IMR-90 (cell line): ENCODE measurements at regions not wholly inside any gene's neighbourhood (a gene's known extent, or its start where the extent isn't known, plus 50 kb on each side); places are given as distances from the start of the nearest gene placed in this dataset.

Source experiments
- ATAC-seq: fragments of 200-7000 bp; cut with Tn5 transposase; 2 replicates; pipeline ENCODE4 v1.9.1; 2020; ENCODE audit warnings: low read depth, mild to moderate bottlenecking, moderate library complexity
- BruUV-seq: library from RNA; stranded (reverse); fragments of 400-500 nt; replicated peaks from 2 replicates; lab custom pipeline; 2021; lab: Mats Ljungman, UMichigan
- CTCF ChIA-PET: fragments of 300-600 bp; formaldehyde crosslinking; extraction: SDS; loops from one replicate; lab custom pipeline; 2021; ENCODE audit warnings: antibody characterized with exemption; lab: Yijun Ruan, JAX
- POLR2A ChIA-PET: fragments of 300-600 bp; sonication (Branson Sonifier 250); formaldehyde crosslinking; loops from one replicate; lab custom pipeline; 2022; ENCODE audit warnings: antibody characterized with exemption; ENCODE audit not compliant: unreplicated experiment; lab: Charles Lee
- DNase-seq: peaks from one replicate; pipeline ENCODE4 v3.0.0; 2013
- H2AFZ ChIP-seq: replicated peaks from 2 replicates; pipeline ENCODE3; 2013; ENCODE audit warnings: low read length, mild to moderate bottlenecking; ENCODE audit not compliant: poor library complexity
- H2AK5ac ChIP-seq: 2 replicates; pipeline ENCODE4 v1.6.1; 2013; ENCODE audit warnings: low read depth, low read length, inconsistent platforms
- H2AK9ac ChIP-seq: replicated peaks from 2 replicates; pipeline ENCODE3; 2013; ENCODE audit warnings: mild to moderate bottlenecking, low read depth, low read length, moderate library complexity; ENCODE audit not compliant: poor library complexity
- H2BK120ac ChIP-seq: 2 replicates; pipeline ENCODE4 v1.6.1; 2013; ENCODE audit warnings: low read depth, low read length, inconsistent platforms
- H2BK15ac ChIP-seq: 3 replicates; pipeline ENCODE4 v1.6.1; 2013; ENCODE audit warnings: low read depth, low read length, inconsistent platforms
- H2BK20ac ChIP-seq: 2 replicates; pipeline ENCODE4 v1.6.1; 2013; ENCODE audit warnings: low read depth, mild to moderate bottlenecking, inconsistent platforms, low read length, moderate library complexity
- H2BK5ac ChIP-seq: 2 replicates; pipeline ENCODE4 v1.6.1; 2013; ENCODE audit warnings: mild to moderate bottlenecking, low read depth, low read length, inconsistent platforms; ENCODE audit not compliant: poor library complexity, severe bottlenecking
- H3K14ac ChIP-seq: replicated peaks from 2 replicates; pipeline ENCODE4 v1.6.1; 2013; ENCODE audit warnings: low read depth, low read length, inconsistent platforms
- H3K18ac ChIP-seq: 2 replicates; pipeline ENCODE4 v1.6.1; 2013; ENCODE audit warnings: low read depth, low read length, control low read depth
- H3K23ac ChIP-seq: 2 replicates; pipeline ENCODE4 v1.6.1; 2013; ENCODE audit warnings: low read depth, low read length, inconsistent platforms
- H3K27ac ChIP-seq: 2 replicates; pipeline ENCODE4 v1.5.1; 2013; ENCODE audit warnings: mild to moderate bottlenecking, control low read depth, low read length; ENCODE audit not compliant: insufficient read depth
- H3K27me3 ChIP-seq: 2 replicates; pipeline ENCODE4 v1.6.1; 2013; ENCODE audit warnings: low read length; ENCODE audit not compliant: control insufficient read depth, insufficient read depth
- H3K36me3 ChIP-seq: 2 replicates; pipeline ENCODE4 v1.6.1; 2013; ENCODE audit warnings: low read length, mixed read lengths; ENCODE audit not compliant: control insufficient read depth, insufficient read depth
- H3K4ac ChIP-seq: 2 replicates; pipeline ENCODE4 v1.6.1; 2013; ENCODE audit warnings: low read depth, low read length, inconsistent platforms
- H3K4me1 ChIP-seq: 2 replicates; pipeline ENCODE4 v1.6.1; 2013; ENCODE audit warnings: low read length, mixed read lengths; ENCODE audit not compliant: control insufficient read depth, insufficient read depth
- H3K4me2 ChIP-seq: 2 replicates; pipeline ENCODE4 v1.6.1; 2013; ENCODE audit warnings: low read depth, mild to moderate bottlenecking, control low read depth, low read length, moderate library complexity
- H3K4me3 ChIP-seq: 2 replicates; pipeline ENCODE4 v1.5.1; 2013; ENCODE audit warnings: low read depth, mild to moderate bottlenecking, control low read depth, low read length, moderate library complexity; ENCODE audit not compliant: insufficient read depth
- H3K56ac ChIP-seq: 2 replicates; pipeline ENCODE4 v1.6.1; 2013; ENCODE audit warnings: low read length, inconsistent platforms; ENCODE audit not compliant: insufficient read depth; ENCODE audit errors: extremely low read depth
- H3K79me1 ChIP-seq, 2 experiments: 2 replicates each; pipeline ENCODE4 v1.6.1; 2013; ENCODE audit warnings: low read length in 2 of 2, inconsistent platforms in 1 of 2, low read depth in 1 of 2
- H3K9ac ChIP-seq: 2 replicates; pipeline ENCODE4 v1.6.1; 2013; ENCODE audit warnings: low read depth, low read length, control low read depth
- H3K9me1 ChIP-seq: 2 replicates; pipeline ENCODE4 v1.6.1; 2013; ENCODE audit warnings: low read length, inconsistent platforms; ENCODE audit not compliant: insufficient read depth
- H3K9me3 ChIP-seq: 2 replicates; pipeline ENCODE4 v1.6.1; 2013; ENCODE audit warnings: low read length; ENCODE audit not compliant: control insufficient read depth, insufficient read depth
- H4K20me1 ChIP-seq: 2 replicates; pipeline ENCODE4 v1.6.1; 2013; ENCODE audit warnings: low read length, inconsistent platforms; ENCODE audit not compliant: insufficient read depth
- H4K5ac ChIP-seq: 2 replicates; pipeline ENCODE4 v1.6.1; 2013; ENCODE audit warnings: mild to moderate bottlenecking, low read depth, low read length, control low read depth
- H4K8ac ChIP-seq, 2 experiments: 2 replicates each; pipeline ENCODE4 v1.6.1; 2013; ENCODE audit warnings: low read depth in 2 of 2, low read length in 2 of 2, control low read depth in 1 of 2, inconsistent platforms in 1 of 2
- H4K91ac ChIP-seq: 2 replicates; pipeline ENCODE4 v1.6.1; 2013; ENCODE audit warnings: low read depth, low read length, inconsistent platforms; ENCODE audit not compliant: insufficient read depth
- BHLHE40 ChIP-seq: fragments of 150-350 bp; IDR thresholded peaks from 2 replicates; pipeline ENCODE4 v1.6.1; 2016; ENCODE audit warnings: mild to moderate bottlenecking, low read depth, low read length
- CHD1 ChIP-seq: IDR thresholded peaks from 2 replicates; pipeline ENCODE4 v1.6.1; 2012; ENCODE audit warnings: low read depth, low read length, improper control_type of control experiment
- CTCF ChIP-seq: conservative IDR thresholded peaks from 2 replicates; pipeline ENCODE4 v1.5.1; 2012; ENCODE audit warnings: mild to moderate bottlenecking, low read depth, low read length, improper control_type of control experiment
- FOS ChIP-seq: fragments of 150-350 bp; IDR thresholded peaks from 2 replicates; pipeline ENCODE4 v1.6.1; 2016; ENCODE audit warnings: low read depth, low read length
- MAFK ChIP-seq: IDR thresholded peaks from 2 replicates; pipeline ENCODE4 v1.6.1; 2012; ENCODE audit warnings: low read depth, low read length, improper control_type of control experiment
- MAZ ChIP-seq: IDR thresholded peaks from 2 replicates; pipeline ENCODE4 v1.6.1; 2012; ENCODE audit warnings: low read depth, mild to moderate bottlenecking, low read length, improper control_type of control experiment, moderate library complexity, borderline replicate concordance
- RCOR1 ChIP-seq: IDR thresholded peaks from 2 replicates; pipeline ENCODE4 v1.6.1; 2012; ENCODE audit warnings: mild to moderate bottlenecking, low read length, improper control_type of control experiment; ENCODE audit not compliant: insufficient replicate concordance
- RFX5 ChIP-seq: IDR thresholded peaks from 2 replicates; pipeline ENCODE4 v1.8.0; 2012; ENCODE audit warnings: low read depth, mild to moderate bottlenecking, low read length, moderate library complexity
- USF2 ChIP-seq: fragments of 150-350 bp; IDR thresholded peaks from 2 replicates; pipeline ENCODE4 v1.6.1; 2017; ENCODE audit warnings: mild to moderate bottlenecking, antibody characterized with exemption, low read length, low read depth
- WGBS, 2 experiments: methylation state at CpG; one replicate each; pipeline versions ENCODE4 v1.1.5 to v1.1.7; 2013; ENCODE audit warnings: missing lambda C conversion rate in 2 of 2; ENCODE audit not compliant: insufficient read length in 1 of 2; ENCODE audit errors: extremely low coverage in 2 of 2; 5-methylcytosine and 5-hydroxymethylcytosine counted together
- dilution Hi-C: fragments of 300-500 bp; cut with HindIII; formaldehyde crosslinking; loops from one replicate; pipeline ENCODE4 v1.14.3; 2018; ENCODE audit warnings: low sequenced_read_pairs; ENCODE audit not compliant: unreplicated experiment
- in situ Hi-C: fragments of 300-500 bp; cut with MboI; formaldehyde crosslinking; loops from 3 replicates; pipeline ENCODE4 v1.14.3; 2019; ENCODE audit warnings: low sequenced_read_pairs, inconsistent platforms, mixed read lengths
- intact Hi-C: fragments of 100-400 bp; cut with micrococcal nuclease; formaldehyde crosslinking; loops from 2 replicates; pipeline ENCODE4 v1.10.0; 2022

DNA sequence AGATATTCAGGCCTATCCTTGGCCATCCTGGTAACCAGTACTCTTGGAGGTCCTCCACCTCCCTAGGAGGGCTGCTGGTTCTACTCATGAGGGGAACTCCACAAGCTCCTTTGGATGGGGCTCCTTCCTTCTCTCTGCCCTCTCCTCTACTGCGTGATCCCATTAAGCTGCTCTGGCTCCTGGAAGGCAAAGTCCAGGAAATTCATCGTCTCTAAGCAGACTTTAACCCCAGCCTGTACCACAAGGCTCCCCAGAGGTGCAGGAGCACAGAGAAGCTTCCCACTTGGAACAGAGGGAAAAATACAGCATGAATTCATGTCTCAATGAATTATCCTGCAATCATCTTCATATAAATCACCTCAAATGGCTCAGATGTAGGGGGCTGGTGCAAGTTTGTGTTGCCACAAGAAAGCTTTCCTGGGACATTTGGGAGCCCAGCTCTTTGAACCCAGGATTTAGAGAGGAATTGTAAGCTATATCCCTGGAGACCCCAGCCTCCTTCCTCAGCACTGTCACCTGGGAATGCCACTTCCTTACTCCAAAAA lies 355.4 kb downstream of the CDC5L start:
- BruUV-seq, result no TSS peak
- ChIA-PET POLR2A (no interaction called here), CTCF (no interaction called here)

More for the DNA sequence above, 355.4 kb downstream of the CDC5L start:
- no peak overlapping the region for H4K5ac ChIP-seq
- no peak overlapping the region for H3K14ac ChIP-seq
- H3K4me1 ChIP-seq, result peaks cover 8% of the 10 kb centered on the region
- no peak overlapping the region for H2BK20ac ChIP-seq
- no peaks in the 10 kb centered on the region for H4K20me1 ChIP-seq
- intact Hi-C loops, result no loop called here
- no peak overlapping the region for H2AFZ ChIP-seq
- H2AK5ac ChIP-seq, result no peak overlapping the region
- no peak overlapping the region for H3K27ac ChIP-seq
- no peak overlapping the region for H2BK5ac ChIP-seq
- no peak overlapping the region for H3K9ac ChIP-seq
- no peak overlapping the region for H3K56ac ChIP-seq
- no CpG with 5 or more reads among the region's 2 CpGs for WGBS, 2 experiments
- peaks cover 23% of the 10 kb centered on the region for H3K27me3 ChIP-seq
- H3K4me2 ChIP-seq, result no peak overlapping the region
- ATAC-seq (no peak), DNase-seq (no peak)
- TF ChIP-seq RCOR1 (no peak), FOS (no peak), RFX5 (no peak), USF2 (no peak), BHLHE40 (no peak), CHD1 (no peak), MAZ (no peak), CTCF (no peak), MAFK (no peak)
- no peak overlapping the region for H3K23ac ChIP-seq
- H3K9me3 ChIP-seq, result no peaks in the 10 kb centered on the region
- H4K8ac ChIP-seq, result no peak overlapping the region
- no peak overlapping the region for H3K4ac ChIP-seq
- H3K18ac ChIP-seq, result no peak overlapping the region
- H2BK120ac ChIP-seq, result no peak overlapping the region
- in situ Hi-C loops, result no loop called here
- no peaks in the 10 kb centered on the region for H3K79me1 ChIP-seq
- H4K91ac ChIP-seq, result no peak overlapping the region
- H2BK15ac ChIP-seq, result no peak overlapping the region
- H2AK9ac ChIP-seq, result no peak overlapping the region
- no peaks in the 10 kb centered on the region for H3K36me3 ChIP-seq
- dilution Hi-C loops, result no loop called here
- no peaks in the 10 kb centered on the region for H3K9me1 ChIP-seq
- H3K4me3 ChIP-seq, result no peak overlapping the region
